Cardiac fibroblast (primary cell): ENCODE measurements at regions not wholly inside any gene's neighbourhood (a gene's known extent, or its start where the extent isn't known, plus 50 kb on each side); places are given as distances from the start of the nearest gene placed in this dataset.
"Not testable (repeated sequence)": the region's sequence is repeated elsewhere in the genome, so short reads cannot be mapped to it uniquely, and the experiment has no call there.

Source experiments
- DNase-seq, 2 donors: peaks; one replicate each; pipeline versions ENCODE4 v3.0.0 to v3.0.0-alpha.2; 2010; ENCODE audit warnings: low read depth in 2 of 2
- H3K4me3 ChIP-seq, 2 donors: replicated peaks in 1 of 2; 1 replicate in 1 of 2; 2 replicates in 1 of 2; pipeline ENCODE4 v1.5.1; 2011; ENCODE audit warnings: low read depth in 2 of 2, low read length in 2 of 2, mild to moderate bottlenecking in 2 of 2, moderate library complexity in 1 of 2
- TF ChIP-seq, protein P1 (sequence below): IDR thresholded peaks from one replicate; pipeline ENCODE4 v1.5.1; 2011; ENCODE audit warnings: low read depth, mild to moderate bottlenecking, low read length, inconsistent platforms

DNA sequence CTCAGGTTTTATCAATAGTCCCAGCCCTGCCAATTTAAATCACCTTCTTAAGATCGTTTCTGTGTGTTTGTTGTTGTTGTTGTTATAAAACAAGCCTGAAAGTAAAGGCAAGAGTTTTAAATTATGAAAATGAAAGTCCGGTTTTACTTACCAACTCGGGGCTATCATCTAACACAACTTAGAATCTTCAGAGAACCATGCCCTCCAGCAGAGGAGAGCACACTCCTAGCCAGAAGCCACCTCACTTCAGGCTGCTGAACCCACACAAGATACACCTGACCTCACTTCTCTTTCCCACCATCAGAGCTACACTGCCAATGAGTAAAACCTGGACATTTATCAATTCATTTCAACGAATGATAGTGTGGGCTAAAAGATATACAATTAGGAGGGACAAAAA is 335.2 kb downstream of the IRS1 start:
- no peak overlapping the region for H3K4me3 ChIP-seq
- TF ChIP-seq, protein P1, sequence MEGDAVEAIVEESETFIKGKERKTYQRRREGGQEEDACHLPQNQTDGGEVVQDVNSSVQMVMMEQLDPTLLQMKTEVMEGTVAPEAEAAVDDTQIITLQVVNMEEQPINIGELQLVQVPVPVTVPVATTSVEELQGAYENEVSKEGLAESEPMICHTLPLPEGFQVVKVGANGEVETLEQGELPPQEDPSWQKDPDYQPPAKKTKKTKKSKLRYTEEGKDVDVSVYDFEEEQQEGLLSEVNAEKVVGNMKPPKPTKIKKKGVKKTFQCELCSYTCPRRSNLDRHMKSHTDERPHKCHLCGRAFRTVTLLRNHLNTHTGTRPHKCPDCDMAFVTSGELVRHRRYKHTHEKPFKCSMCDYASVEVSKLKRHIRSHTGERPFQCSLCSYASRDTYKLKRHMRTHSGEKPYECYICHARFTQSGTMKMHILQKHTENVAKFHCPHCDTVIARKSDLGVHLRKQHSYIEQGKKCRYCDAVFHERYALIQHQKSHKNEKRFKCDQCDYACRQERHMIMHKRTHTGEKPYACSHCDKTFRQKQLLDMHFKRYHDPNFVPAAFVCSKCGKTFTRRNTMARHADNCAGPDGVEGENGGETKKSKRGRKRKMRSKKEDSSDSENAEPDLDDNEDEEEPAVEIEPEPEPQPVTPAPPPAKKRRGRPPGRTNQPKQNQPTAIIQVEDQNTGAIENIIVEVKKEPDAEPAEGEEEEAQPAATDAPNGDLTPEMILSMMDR, result no peak
- DNase-seq, result no peak

DNA sequence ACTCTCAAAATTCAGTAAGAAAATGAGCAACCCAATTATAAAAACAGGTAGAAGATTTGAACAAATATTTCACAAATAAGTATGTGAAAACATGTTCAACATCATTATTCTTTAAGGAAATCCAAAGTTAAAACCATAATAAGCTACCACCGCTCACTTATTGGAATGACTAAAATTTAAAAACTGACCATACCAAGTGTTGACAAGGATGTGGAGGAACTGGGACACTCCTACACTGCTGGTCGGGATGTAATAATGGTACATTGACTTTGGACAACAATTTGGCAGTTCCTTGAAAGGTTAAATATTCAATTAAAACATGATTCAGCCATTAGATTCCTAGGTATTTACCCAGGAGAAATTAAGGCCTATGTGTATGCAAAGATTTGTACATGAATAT is 336.5 kb downstream of the IRS1 start:
- no peak for DNase-seq
- no peak overlapping the region for H3K4me3 ChIP-seq
- TF ChIP-seq, protein P1, result no peak

DNA sequence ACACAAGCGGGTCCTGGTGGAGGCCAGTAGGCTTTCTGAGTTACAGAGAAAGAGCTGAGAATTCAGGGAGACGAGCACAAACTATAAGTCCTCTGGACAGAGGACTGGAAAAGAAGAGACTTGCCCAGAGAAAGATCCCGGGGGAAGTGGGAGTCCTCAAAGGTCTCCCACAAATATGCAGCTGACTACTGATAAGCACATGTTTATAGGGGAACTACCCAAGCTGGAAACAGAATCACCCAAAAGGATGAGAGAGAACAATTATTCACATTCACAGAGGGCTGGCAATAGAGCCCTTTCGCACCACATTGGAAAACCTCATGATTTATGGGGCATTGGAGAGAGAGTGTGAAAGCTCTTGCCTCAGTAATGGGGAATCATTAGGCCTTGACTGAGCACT is 337.6 kb downstream of the IRS1 start:
- no peak overlapping the region for H3K4me3 ChIP-seq
- TF ChIP-seq, protein P1, result no peak
- DNase-seq, result peak in 1 of 2 donors; percentile 8

DNA sequence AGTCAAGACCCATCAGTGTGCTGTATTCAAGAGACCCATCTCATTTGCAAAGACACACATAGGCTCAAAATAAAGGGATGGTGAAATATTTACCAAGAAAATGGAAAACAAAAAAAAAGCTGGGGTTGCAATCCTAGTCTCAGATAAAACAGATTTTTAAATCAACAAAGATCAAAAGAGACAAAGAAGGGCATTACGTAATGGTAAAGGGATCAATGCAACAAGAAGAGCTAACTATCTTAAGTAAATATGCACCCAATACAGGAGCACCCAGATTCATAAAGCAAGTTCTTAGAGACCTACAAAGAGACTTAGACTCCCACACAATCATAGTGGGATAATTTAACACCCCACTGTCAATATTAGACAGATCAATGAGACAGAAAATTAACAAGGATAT is 343.5 kb downstream of the IRS1 start:
- H3K4me3 ChIP-seq, DNase-seq: not testable (repeated sequence)

DNA sequence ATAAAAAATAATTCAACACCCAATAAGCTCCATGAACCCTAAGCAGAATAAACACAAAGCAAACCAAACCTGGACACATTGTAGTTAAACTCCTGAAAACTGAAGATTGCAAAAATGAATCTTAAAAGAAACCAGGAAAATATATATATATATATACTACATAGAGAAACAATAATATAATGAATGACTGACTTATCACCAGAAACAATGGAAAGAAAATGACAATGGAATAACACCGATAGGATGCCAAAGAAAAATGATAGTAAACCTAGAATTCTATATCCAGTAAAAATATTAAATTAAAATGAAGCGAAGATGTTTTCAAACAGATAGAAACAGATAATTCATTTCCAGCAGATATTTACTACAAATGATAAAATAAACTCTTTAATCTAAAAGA is 346.9 kb downstream of the IRS1 start:
- DNase-seq, result no peak
- no peak overlapping the region for H3K4me3 ChIP-seq
- TF ChIP-seq, protein P1, result no peak

DNA sequence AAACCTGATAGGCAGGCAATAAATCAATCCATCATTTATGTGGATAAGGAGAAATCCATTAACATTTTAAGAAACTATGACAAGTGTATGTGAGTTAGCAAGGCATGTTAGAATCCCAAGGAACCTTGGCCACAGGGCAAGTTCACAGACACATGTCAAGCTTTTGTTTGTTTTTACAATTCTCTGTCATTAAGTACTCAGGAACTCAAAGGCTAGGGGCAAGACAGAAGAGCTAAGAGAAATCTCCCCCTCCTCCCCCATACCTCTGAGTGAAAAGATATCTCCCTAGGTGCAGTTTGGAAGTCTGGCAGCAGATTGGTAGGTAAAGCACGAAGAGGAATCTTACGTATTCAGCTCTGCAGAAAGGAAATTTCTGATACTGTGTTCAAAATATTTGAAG is 348.1 kb downstream of the IRS1 start:
- H3K4me3 ChIP-seq, result no peak overlapping the region
- TF ChIP-seq, protein P1, result no peak
- no peak for DNase-seq

DNA sequence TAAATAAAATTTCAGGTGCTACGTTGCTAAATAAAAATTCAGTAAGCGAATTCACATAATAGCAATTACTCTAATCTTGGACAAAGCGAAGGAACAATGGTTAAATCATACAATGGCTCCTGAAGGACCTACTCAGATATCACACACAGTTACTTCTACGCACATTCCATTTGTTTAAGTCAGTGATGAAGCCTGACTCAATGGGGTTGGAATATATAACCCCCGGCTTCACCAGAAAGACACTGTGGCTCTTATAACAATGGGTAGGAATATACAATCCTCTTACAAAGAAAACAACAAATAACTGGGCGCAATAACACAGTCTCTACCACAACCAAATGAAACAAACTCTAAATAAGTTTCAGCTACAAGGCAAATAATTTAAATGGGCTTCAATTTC is 349.5 kb downstream of the IRS1 start:
- DNase-seq, result peak in 1 of 2 donors; percentile 90
- TF ChIP-seq, protein P1, result no peak
- H3K4me3 ChIP-seq, result no peak overlapping the region
